ENCODE measurements at regions not wholly inside any gene's neighbourhood (a gene's known extent, or its start where the extent isn't known, plus 50 kb on each side); places are given as distances from the start of the nearest gene placed in this dataset.

DNA sequence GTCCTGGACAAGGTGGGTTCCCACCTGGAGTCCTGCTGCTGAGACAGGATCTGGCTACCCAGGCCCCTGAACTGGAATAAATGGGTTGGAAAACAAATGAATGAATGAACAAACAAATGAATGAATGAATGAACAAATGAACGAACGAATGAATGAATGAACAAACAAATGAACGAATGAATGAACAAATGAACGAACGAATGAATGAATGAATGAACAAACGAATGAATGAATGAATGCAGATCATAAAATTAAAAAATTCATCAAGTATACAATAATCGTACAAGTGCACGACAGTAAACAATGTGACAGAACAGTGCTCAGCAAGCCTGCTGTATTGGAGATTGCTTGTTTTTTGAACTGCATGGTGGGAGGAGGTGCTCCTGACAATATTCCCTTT is 2097.1 kb downstream of the MAT2B start:
- Histone ChIP-seq H3K4me1 (ENCODE audit: control insufficient read depth in 1 of 2, insufficient read depth in 2 of 2, low read length in 2 of 2) (no peaks in the 10 kb centered on the region), H3K4me2 (replicated peaks; ENCODE audit: extremely low read depth, low read length, poor library complexity, severe bottlenecking) (no peak overlapping the region), H3K27ac (ENCODE audit: low read depth in 1 of 2, low read length in 2 of 2) (no peak overlapping the region), H4K20me1 (ENCODE audit: insufficient read depth, low read length) (no peaks in the 10 kb centered on the region), H3K4me3 (replicated peaks in 1 of 3; ENCODE audit: low read depth in 2 of 3, low read length in 3 of 3) (no peak overlapping the region), H3K9ac (ENCODE audit: insufficient read depth, low read length, poor library complexity, severe bottlenecking) (no peak overlapping the region), H3K79me2 (ENCODE audit: insufficient read depth, low read length) (no peaks in the 10 kb centered on the region), H2AFZ (ENCODE audit: insufficient read depth, low read depth, low read length, poor library complexity, severe bottlenecking) (no peak overlapping the region), H3K9me3 (replicated peaks in 1 of 2; ENCODE audit: control insufficient read depth in 1 of 2, insufficient read depth in 1 of 2, low read length in 2 of 2) (no peaks in the 10 kb centered on the region), H3K36me3 (replicated peaks in 1 of 2; ENCODE audit: control insufficient read depth in 1 of 2, insufficient read depth in 2 of 2, low read length in 2 of 2) (no peaks in the 10 kb centered on the region), H3K27me3 (ENCODE audit: control insufficient read depth in 2 of 2, insufficient read depth in 2 of 2, low read length in 2 of 2) (no peaks in the 10 kb centered on the region)
- Mint-ChIP-seq H3K9me3 (peaks cover 0 to 15% (median 5%) of the 10 kb centered on the region in 7 donors), H3K4me1 (no peaks in the 10 kb centered on the region), H3K4me3 (no peak overlapping the region), H3K27ac (no peak overlapping the region), H3K27me3 (ENCODE audit: low read depth in 3 of 3) (no peaks in the 10 kb centered on the region), H3K36me3 (no peaks in the 10 kb centered on the region)
- DNase-seq = no peak
- TF ChIP-seq, protein P1, sequence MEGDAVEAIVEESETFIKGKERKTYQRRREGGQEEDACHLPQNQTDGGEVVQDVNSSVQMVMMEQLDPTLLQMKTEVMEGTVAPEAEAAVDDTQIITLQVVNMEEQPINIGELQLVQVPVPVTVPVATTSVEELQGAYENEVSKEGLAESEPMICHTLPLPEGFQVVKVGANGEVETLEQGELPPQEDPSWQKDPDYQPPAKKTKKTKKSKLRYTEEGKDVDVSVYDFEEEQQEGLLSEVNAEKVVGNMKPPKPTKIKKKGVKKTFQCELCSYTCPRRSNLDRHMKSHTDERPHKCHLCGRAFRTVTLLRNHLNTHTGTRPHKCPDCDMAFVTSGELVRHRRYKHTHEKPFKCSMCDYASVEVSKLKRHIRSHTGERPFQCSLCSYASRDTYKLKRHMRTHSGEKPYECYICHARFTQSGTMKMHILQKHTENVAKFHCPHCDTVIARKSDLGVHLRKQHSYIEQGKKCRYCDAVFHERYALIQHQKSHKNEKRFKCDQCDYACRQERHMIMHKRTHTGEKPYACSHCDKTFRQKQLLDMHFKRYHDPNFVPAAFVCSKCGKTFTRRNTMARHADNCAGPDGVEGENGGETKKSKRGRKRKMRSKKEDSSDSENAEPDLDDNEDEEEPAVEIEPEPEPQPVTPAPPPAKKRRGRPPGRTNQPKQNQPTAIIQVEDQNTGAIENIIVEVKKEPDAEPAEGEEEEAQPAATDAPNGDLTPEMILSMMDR (IDR thresholded peaks at IDR 0.05) = no peak
- intact Hi-C loops (cut with micrococcal nuclease) = no loop called here
- no CpG with 5 or more reads among the region's 8 CpGs for WGBS (ENCODE audit: insufficient coverage)

DNA sequence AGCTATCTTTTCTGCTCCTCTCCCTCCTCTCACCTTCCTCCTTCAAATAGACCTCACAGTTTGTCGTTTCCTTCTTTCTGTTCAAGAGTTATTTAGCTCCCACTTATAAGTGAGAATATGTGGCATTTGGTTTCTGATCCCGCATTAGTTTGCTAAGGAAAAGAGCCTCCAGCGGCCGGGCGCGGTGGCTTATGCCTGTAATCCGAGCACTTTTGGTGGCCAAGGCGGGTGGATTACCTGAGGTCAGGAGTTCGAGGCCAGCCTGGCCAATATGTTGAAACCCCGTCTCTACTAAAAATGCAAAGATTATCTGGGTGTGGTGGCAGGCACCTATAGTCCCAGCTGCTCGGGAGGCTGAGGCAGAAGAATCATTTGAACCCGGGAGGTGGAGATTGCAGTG is 2101.6 kb downstream of the MAT2B start:
- peak overlapping the region in 1 of 7 donors; percentile 40 for H3K27ac Mint-ChIP-seq
- Histone ChIP-seq H3K4me1 (ENCODE audit: control insufficient read depth in 1 of 2, insufficient read depth in 2 of 2, low read length in 2 of 2) (no peaks in the 10 kb centered on the region), H3K27me3 (ENCODE audit: control insufficient read depth in 2 of 2, insufficient read depth in 2 of 2, low read length in 2 of 2) (no peaks in the 10 kb centered on the region), H3K9ac (ENCODE audit: insufficient read depth, low read length, poor library complexity, severe bottlenecking) (no peak overlapping the region), H3K36me3 (replicated peaks in 1 of 2; ENCODE audit: control insufficient read depth in 1 of 2, insufficient read depth in 2 of 2, low read length in 2 of 2) (no peaks in the 10 kb centered on the region), H2AFZ (ENCODE audit: insufficient read depth, low read depth, low read length, poor library complexity, severe bottlenecking) (no peak overlapping the region), H3K79me2 (ENCODE audit: insufficient read depth, low read length) (no peaks in the 10 kb centered on the region), H3K4me3 (replicated peaks in 1 of 3; ENCODE audit: low read depth in 2 of 3, low read length in 3 of 3) (no peak overlapping the region), H3K9me3 (replicated peaks in 1 of 2; ENCODE audit: control insufficient read depth in 1 of 2, insufficient read depth in 1 of 2, low read length in 2 of 2) (no peaks in the 10 kb centered on the region), H3K27ac (ENCODE audit: low read depth in 1 of 2, low read length in 2 of 2) (no peak overlapping the region), H4K20me1 (ENCODE audit: insufficient read depth, low read length) (no peaks in the 10 kb centered on the region), H3K4me2 (replicated peaks; ENCODE audit: extremely low read depth, low read length, poor library complexity, severe bottlenecking) (no peak overlapping the region)
- intact Hi-C loops (cut with micrococcal nuclease) = no loop called here
- H3K4me1 Mint-ChIP-seq = no peaks in the 10 kb centered on the region
- peaks cover 0 to 10% (median 5%) of the 10 kb centered on the region in 7 donors for H3K9me3 Mint-ChIP-seq
- no peaks in the 10 kb centered on the region for H3K36me3 Mint-ChIP-seq
- DNase-seq = no peak
- no peak overlapping the region for H3K4me3 Mint-ChIP-seq
- no peaks in the 10 kb centered on the region for H3K27me3 Mint-ChIP-seq (ENCODE audit: low read depth in 3 of 3)
- TF ChIP-seq, protein P1 (IDR thresholded peaks at IDR 0.05) = no peak
- WGBS (ENCODE audit: insufficient coverage) = 95% methylated on average over 10 of the region's 12 CpGs

Data from CD14-positive monocyte (primary cell).